Spleen (tissue), 11 donors: ENCODE measurements at regions not wholly inside any gene's neighbourhood (a gene's known extent, or its start where the extent isn't known, plus 50 kb on each side); places are given as distances from the start of the nearest gene placed in this dataset.

ENCODE experiments used
- DNase-seq: peaks from one replicate; pipeline ENCODE4 v3.0.0-alpha.2; 2020
- H3K27ac ChIP-seq, 8 donors: fragments of 200-600 bp; sonication (generic) in 7 of 8; 1 replicate in 4 of 8; 2 replicates in 4 of 8; pipeline versions ENCODE4 v1.5.0 to v1.8.0; 2016 to 2021; ENCODE audit warnings: inconsistent platforms in 4 of 8, mild to moderate bottlenecking in 4 of 8, moderate library complexity in 1 of 8
- H3K27me3 ChIP-seq, 7 donors: fragments of 200-600 bp; sonication (generic) in 6 of 7; replicated peaks in 1 of 7; 1 replicate in 4 of 7; 2 replicates in 3 of 7; pipeline versions ENCODE4 v1.5.0 to v1.8.0; 2016 to 2021; ENCODE audit warnings: inconsistent platforms in 3 of 7, mild to moderate bottlenecking in 1 of 7
- H3K36me3 ChIP-seq, 6 donors: fragments of 200-600 bp; sonication (generic) in 5 of 6; 1 replicate in 4 of 6; 2 replicates in 2 of 6; pipeline versions ENCODE4 v1.5.0 to v1.8.0; 2016 to 2021; ENCODE audit warnings: inconsistent platforms in 2 of 6
- H3K4me1 ChIP-seq, 6 donors: fragments of 200-600 bp; sonication (generic) in 5 of 6; 1 replicate in 3 of 6; 2 replicates in 3 of 6; pipeline versions ENCODE4 v1.5.0 to v1.8.0; 2016 to 2021; ENCODE audit warnings: inconsistent platforms in 3 of 6
- H3K4me3 ChIP-seq, 8 donors: fragments of 200-600 bp; sonication (generic) in 7 of 8; 1 replicate in 4 of 8; 2 replicates in 4 of 8; pipeline versions ENCODE4 v1.5.0 to v1.8.0; 2016 to 2021; ENCODE audit warnings: inconsistent platforms in 4 of 8, mild to moderate bottlenecking in 4 of 8, moderate library complexity in 2 of 8
- H3K9me3 ChIP-seq, 8 donors: fragments of 200-600 bp; sonication (generic) in 7 of 8; 1 replicate in 4 of 8; 2 replicates in 4 of 8; pipeline versions ENCODE4 v1.5.0 to v1.8.0; 2016 to 2021; ENCODE audit warnings: inconsistent platforms in 4 of 8
- CTCF ChIP-seq, 11 experiments: fragments of 200-600 bp in 7 of 11; fragments of 450-650 bp in 4 of 11; sonication (generic) in 4 of 11; IDR thresholded peaks in 8 of 11; conservative IDR thresholded peaks in 3 of 11; 1 replicate in 7 of 11; 2 replicates in 4 of 11; pipeline versions ENCODE4 v1.4.0 to v1.8.0; 2016 to 2021; ENCODE audit warnings: antibody characterized with exemption in 11 of 11, inconsistent platforms in 4 of 11, mild to moderate bottlenecking in 1 of 11
- POLR2A ChIP-seq, 3 donors: fragments of 450-650 bp; IDR thresholded peaks; one replicate each; pipeline ENCODE4 v1.5.1; 2017; ENCODE audit warnings: antibody characterized with exemption in 3 of 3, mild to moderate bottlenecking in 1 of 3
- POLR2AphosphoS5 ChIP-seq, 3 donors: sonication (generic); formaldehyde crosslinking; IDR thresholded peaks; one replicate each; pipeline ENCODE4 v1.5.1; 2017; ENCODE audit warnings: antibody characterized with exemption in 3 of 3
- WGBS, 5 donors: extraction: QIAGEN DNeasy Blood & Tissue Kit in 3 of 5; methylation state at CpG; one replicate each; pipeline versions ENCODE4 v1.1.5 to v1.1.7; 2013 to 2018; 5-methylcytosine and 5-hydroxymethylcytosine counted together
- intact Hi-C: fragments of 100-400 bp; cut with DNase I; formaldehyde crosslinking; loops from one replicate; pipeline ENCODE4 v1.15.0; 2023; ENCODE audit warnings: low total_unique reads
- donor health status: healthy with polysubstance abuse.
- donor health status: DM: no; HTN: no; CAD: no; lungs with moderate emphysema.
- donor health status: DM: no; HTN: no; CAD: no.
- donor health status: Bipolar disorder and iron deficiency.
- donor health status: healthy.
- donor health status: DM: no; HTN: no; CAD: no.
- donor health status: DM: yes; HTN: yes; CAD: no.

- Histone ChIP-seq H3K4me1 (no peaks in the 10 kb centered on the region), H3K27me3 (no peaks in the 10 kb centered on the region), H3K4me3 (no peak overlapping the region), H3K36me3 (no peaks in the 10 kb centered on the region), H3K9me3 (peaks cover 0 to 24% (median 14%) of the 10 kb centered on the region in 8 donors), H3K27ac (no peak overlapping the region)
- WGBS, 5 donors, result 80 to 91% (median 84%) methylated on average over 7 of the region's 7 CpGs
- DNase-seq, result no peak
- intact Hi-C loops, result no loop called here
- TF ChIP-seq POLR2A (IDR thresholded peaks at IDR 0.05) (no peak), CTCF (IDR thresholded peaks at IDR 0.05 in 8 of 11, conservative IDR thresholded peaks at IDR 0.05 in 3 of 11) (no peak), POLR2AphosphoS5 (IDR thresholded peaks at IDR 0.05) (no peak)
Observed at GRCh38 chr5:125316915-125317535, 570.6 kb upstream of the ZNF608 start.

- Histone ChIP-seq H3K36me3 (no peaks in the 10 kb centered on the region), H3K4me3 (no peak overlapping the region), H3K27me3 (no peaks in the 10 kb centered on the region), H3K27ac (no peak overlapping the region), H3K4me1 (no peaks in the 10 kb centered on the region), H3K9me3 (peaks cover 0 to 24% (median 14%) of the 10 kb centered on the region in 8 donors)
- 80 to 90% (median 84%) methylated on average over 5 of the region's 5 CpGs for WGBS, 5 donors
- intact Hi-C loops, result no loop called here
- DNase-seq, result no peak
- no peak for TF ChIP-seq POLR2AphosphoS5 (IDR thresholded peaks at IDR 0.05)
- no peak for TF ChIP-seq CTCF (IDR thresholded peaks at IDR 0.05 in 8 of 11, conservative IDR thresholded peaks at IDR 0.05 in 3 of 11)
- TF ChIP-seq POLR2A (IDR thresholded peaks at IDR 0.05), result no peak
Observed at GRCh38 chr5:125317536-125317995, 571.1 kb upstream of the ZNF608 start.

GRCh38 chr5:125321654-125322053, 575.2 kb upstream of the ZNF608 start:
- H3K4me1 ChIP-seq, result peaks cover 0 to 5% (median 0%) of the 10 kb centered on the region in 6 donors
- H3K9me3 ChIP-seq, result no peaks in the 10 kb centered on the region
- no peak for DNase-seq
- intact Hi-C loops, result no loop called here
- H3K4me3 ChIP-seq, result no peak overlapping the region
- TF ChIP-seq POLR2AphosphoS5 (IDR thresholded peaks at IDR 0.05) (no peak), POLR2A (IDR thresholded peaks at IDR 0.05) (no peak), CTCF (IDR thresholded peaks at IDR 0.05 in 8 of 11, conservative IDR thresholded peaks at IDR 0.05 in 3 of 11) (no peak)
- H3K36me3 ChIP-seq, result no peaks in the 10 kb centered on the region
- WGBS, 5 donors, result 93 to 98% (median 96%) methylated on average over 1 of the region's 1 CpG
- no peak overlapping the region for H3K27ac ChIP-seq
- no peaks in the 10 kb centered on the region for H3K27me3 ChIP-seq

- Histone ChIP-seq H3K4me3 (no peak overlapping the region), H3K4me1 (peaks cover 0 to 5% (median 0%) of the 10 kb centered on the region in 6 donors), H3K27me3 (no peaks in the 10 kb centered on the region), H3K36me3 (no peaks in the 10 kb centered on the region), H3K27ac (no peak overlapping the region), H3K9me3 (no peaks in the 10 kb centered on the region)
- intact Hi-C loops, result no loop called here
- no peak for DNase-seq
- TF ChIP-seq POLR2A (IDR thresholded peaks at IDR 0.05) (no peak), POLR2AphosphoS5 (IDR thresholded peaks at IDR 0.05) (no peak), CTCF (IDR thresholded peaks at IDR 0.05 in 8 of 11, conservative IDR thresholded peaks at IDR 0.05 in 3 of 11) (no peak)
- WGBS, 5 donors, result 54 to 69% (median 61%) methylated on average over 2 of the region's 2 CpGs
Observed at GRCh38 chr5:125323613-125324012, 577.2 kb upstream of the ZNF608 start.
